Progenitor cell of endocrine pancreas (in vitro differentiated cells): ENCODE measurements at regions not wholly inside any gene's neighbourhood (a gene's known extent, or its start where the extent isn't known, plus 50 kb on each side); places are given as distances from the start of the nearest gene placed in this dataset.

Source experiments
- DNase-seq: peaks from one replicate; pipeline ENCODE4 v3.0.0; 2021; ENCODE audit warnings: low spot score; ENCODE audit not compliant: unreplicated experiment
- H3K27ac Mint-ChIP-seq: 2 replicates; pipeline ENCODE4 v1.8.0; 2021; ENCODE audit warnings: mild to moderate bottlenecking, moderate library complexity, mixed read lengths
- H3K27me3 Mint-ChIP-seq: 2 replicates; pipeline ENCODE4 v1.8.0; 2021; ENCODE audit warnings: mixed read lengths
- H3K36me3 Mint-ChIP-seq: 2 replicates; pipeline ENCODE4 v1.8.0; 2022; ENCODE audit warnings: mixed read lengths; ENCODE audit not compliant: insufficient read depth
- H3K4me1 Mint-ChIP-seq: 2 replicates; pipeline ENCODE4 v1.8.0; 2021; ENCODE audit warnings: low read depth, mixed read lengths
- H3K4me3 Mint-ChIP-seq: 2 replicates; pipeline ENCODE4 v1.8.0; 2021; ENCODE audit warnings: low read depth, mild to moderate bottlenecking, moderate library complexity, mixed read lengths
- H3K9me3 Mint-ChIP-seq: 2 replicates; pipeline ENCODE4 v1.8.0; 2021; ENCODE audit warnings: low read depth, mixed read lengths
- TF ChIP-seq, protein P1 (sequence below): fragments of 200-600 bp; sonication (generic); IDR thresholded peaks from one replicate; pipeline ENCODE4 v1.5.0; 2021; ENCODE audit warnings: antibody characterized with exemption, mild to moderate bottlenecking; ENCODE audit not compliant: unreplicated experiment

DNA sequence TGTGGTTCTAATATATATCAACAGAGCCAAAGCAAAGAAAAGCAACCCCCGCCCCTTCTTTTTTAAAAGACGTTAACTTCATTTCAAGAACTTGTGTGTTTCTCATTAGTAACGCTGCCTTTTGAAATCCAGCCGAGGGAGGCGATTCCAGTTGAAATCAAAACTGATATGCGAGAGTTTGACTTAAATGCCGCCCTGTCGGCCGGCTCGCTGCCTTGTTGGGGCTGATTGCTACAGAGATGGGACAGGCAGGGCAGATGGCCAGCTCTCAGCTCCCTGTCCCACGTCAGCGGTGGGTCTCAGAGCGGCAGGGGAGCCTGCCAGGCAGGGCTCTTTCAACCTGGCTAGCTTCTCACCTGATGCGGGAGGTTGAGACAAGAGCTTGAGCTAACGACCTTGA lies 51.9 kb upstream of the ALX4 start:
- no peak for DNase-seq
- TF ChIP-seq, protein P1, sequence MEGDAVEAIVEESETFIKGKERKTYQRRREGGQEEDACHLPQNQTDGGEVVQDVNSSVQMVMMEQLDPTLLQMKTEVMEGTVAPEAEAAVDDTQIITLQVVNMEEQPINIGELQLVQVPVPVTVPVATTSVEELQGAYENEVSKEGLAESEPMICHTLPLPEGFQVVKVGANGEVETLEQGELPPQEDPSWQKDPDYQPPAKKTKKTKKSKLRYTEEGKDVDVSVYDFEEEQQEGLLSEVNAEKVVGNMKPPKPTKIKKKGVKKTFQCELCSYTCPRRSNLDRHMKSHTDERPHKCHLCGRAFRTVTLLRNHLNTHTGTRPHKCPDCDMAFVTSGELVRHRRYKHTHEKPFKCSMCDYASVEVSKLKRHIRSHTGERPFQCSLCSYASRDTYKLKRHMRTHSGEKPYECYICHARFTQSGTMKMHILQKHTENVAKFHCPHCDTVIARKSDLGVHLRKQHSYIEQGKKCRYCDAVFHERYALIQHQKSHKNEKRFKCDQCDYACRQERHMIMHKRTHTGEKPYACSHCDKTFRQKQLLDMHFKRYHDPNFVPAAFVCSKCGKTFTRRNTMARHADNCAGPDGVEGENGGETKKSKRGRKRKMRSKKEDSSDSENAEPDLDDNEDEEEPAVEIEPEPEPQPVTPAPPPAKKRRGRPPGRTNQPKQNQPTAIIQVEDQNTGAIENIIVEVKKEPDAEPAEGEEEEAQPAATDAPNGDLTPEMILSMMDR = no peak
- Mint-ChIP-seq H3K4me1 (peaks cover 1% of the 10 kb centered on the region), H3K27me3 (peaks cover 39% of the 10 kb centered on the region), H3K27ac (no peak overlapping the region), H3K36me3 (no peaks in the 10 kb centered on the region), H3K4me3 (no peak overlapping the region), H3K9me3 (no peaks in the 10 kb centered on the region)

- Mint-ChIP-seq H3K4me3 (no peak overlapping the region), H3K27ac (no peak overlapping the region), H3K4me1 (peaks cover 1% of the 10 kb centered on the region), H3K9me3 (no peaks in the 10 kb centered on the region), H3K36me3 (no peaks in the 10 kb centered on the region), H3K27me3 (peaks cover 39% of the 10 kb centered on the region)
- TF ChIP-seq, protein P1 = no peak
- no peak for DNase-seq
Observed at GRCh38 chr11:44363116-44363515, 53.2 kb upstream of the ALX4 start.

DNA sequence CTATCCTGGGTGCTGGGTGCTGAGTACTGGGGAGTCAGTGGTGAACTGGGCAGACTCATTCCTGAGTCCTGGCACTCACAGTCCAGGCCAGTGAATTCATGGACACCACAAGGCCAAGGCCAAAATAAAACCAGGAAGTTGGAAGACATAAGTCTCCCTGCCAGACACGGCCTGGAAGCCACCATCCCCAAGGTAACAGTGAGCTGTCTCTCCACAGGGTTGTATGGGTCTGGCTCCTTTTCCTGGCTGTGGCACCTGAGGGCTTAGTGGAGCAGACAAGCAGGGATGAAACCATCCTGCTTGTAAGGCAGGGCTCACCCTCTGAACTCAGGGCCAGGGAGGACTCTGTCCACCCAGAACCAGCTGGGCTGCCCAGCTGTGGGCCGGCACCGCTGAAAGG lies 54.7 kb upstream of the ALX4 start:
- peaks cover 1% of the 10 kb centered on the region for H3K4me1 Mint-ChIP-seq
- no peak overlapping the region for H3K4me3 Mint-ChIP-seq
- peaks cover 38% of the 10 kb centered on the region for H3K27me3 Mint-ChIP-seq
- no peak overlapping the region for H3K27ac Mint-ChIP-seq
- TF ChIP-seq, protein P1 = no peak
- no peaks in the 10 kb centered on the region for H3K36me3 Mint-ChIP-seq
- H3K9me3 Mint-ChIP-seq = no peaks in the 10 kb centered on the region
- DNase-seq = no peak

DNA sequence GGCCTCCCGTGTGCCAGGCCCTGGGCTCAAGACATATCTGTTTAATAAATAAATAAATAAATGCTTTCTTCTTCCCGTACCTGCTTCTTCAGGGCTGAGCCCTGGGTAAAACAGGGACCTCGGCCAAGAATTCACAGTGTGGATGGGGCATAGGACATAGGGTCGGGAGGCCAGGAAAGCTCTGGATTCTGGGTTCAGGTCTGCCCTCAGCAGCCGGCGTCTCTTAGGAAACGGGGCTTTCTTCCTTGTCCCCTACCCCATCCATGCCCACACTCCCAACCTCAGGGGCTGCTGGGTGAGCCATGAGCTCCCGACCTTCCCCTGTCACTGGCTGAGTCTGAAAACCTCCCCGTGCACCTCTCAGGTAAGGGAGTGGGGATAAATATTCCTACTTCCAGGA lies 55.7 kb upstream of the ALX4 start:
- Mint-ChIP-seq H3K4me1 (peaks cover 1% of the 10 kb centered on the region), H3K9me3 (no peaks in the 10 kb centered on the region), H3K27ac (no peak overlapping the region), H3K36me3 (no peaks in the 10 kb centered on the region), H3K4me3 (no peak overlapping the region), H3K27me3 (peaks cover 38% of the 10 kb centered on the region)
- no peak for DNase-seq
- TF ChIP-seq, protein P1 = no peak

- peaks cover 37% of the 10 kb centered on the region for H3K27me3 Mint-ChIP-seq
- H3K36me3 Mint-ChIP-seq = no peaks in the 10 kb centered on the region
- H3K27ac Mint-ChIP-seq = no peak overlapping the region
- no peak for DNase-seq
- no peaks in the 10 kb centered on the region for H3K9me3 Mint-ChIP-seq
- no peak overlapping the region for H3K4me3 Mint-ChIP-seq
- peaks cover 1% of the 10 kb centered on the region for H3K4me1 Mint-ChIP-seq
- TF ChIP-seq, protein P1 = no peak
Observed at GRCh38 chr11:44366026-44366425, 56.1 kb upstream of the ALX4 start.

- DNase-seq = no peak
- H3K4me1 Mint-ChIP-seq = peaks cover 1% of the 10 kb centered on the region
- no peaks in the 10 kb centered on the region for H3K36me3 Mint-ChIP-seq
- H3K4me3 Mint-ChIP-seq = no peak overlapping the region
- H3K27me3 Mint-ChIP-seq = peaks cover 30% of the 10 kb centered on the region
- no peak overlapping the region for H3K27ac Mint-ChIP-seq
- TF ChIP-seq, protein P1 = no peak
- H3K9me3 Mint-ChIP-seq = no peaks in the 10 kb centered on the region
Observed at GRCh38 chr11:44366741-44367140, 56.8 kb upstream of the ALX4 start.
